ENCODE measurements at regions not wholly inside any gene's neighbourhood (a gene's known extent, or its start where the extent isn't known, plus 50 kb on each side); places are given as distances from the start of the nearest gene placed in this dataset.
A peak's percentile ranks its signal among the peaks of the same experiment; 100 is the strongest.

GRCh38 chr6:7673063-7673536 is 52.8 kb upstream of the BMP6 start:
- Mint-ChIP-seq H3K4me3 (peak overlapping the region; percentile 48), H3K9me3 (no peaks in the 10 kb centered on the region), H3K36me3 (ENCODE audit: low read depth) (no peaks in the 10 kb centered on the region), H3K27ac (no peak overlapping the region), H3K27me3 (ENCODE audit: low read depth, poor library complexity) (peaks cover 18% of the 10 kb centered on the region), H3K4me1 (peaks cover 34% of the 10 kb centered on the region)
- peak; percentile 26 for DNase-seq
- TF ChIP-seq CTCF (IDR thresholded peaks at IDR 0.05): no peak

GRCh38 chr6:7674291-7674690 is 51.6 kb upstream of the BMP6 start:
- Mint-ChIP-seq H3K27ac (no peak overlapping the region), H3K4me3 (no peak overlapping the region), H3K4me1 (peaks cover 34% of the 10 kb centered on the region), H3K27me3 (ENCODE audit: low read depth, poor library complexity) (peaks cover 22% of the 10 kb centered on the region), H3K36me3 (ENCODE audit: low read depth) (no peaks in the 10 kb centered on the region), H3K9me3 (no peaks in the 10 kb centered on the region)
- TF ChIP-seq CTCF (IDR thresholded peaks at IDR 0.05): no peak
- no peak for DNase-seq

GRCh38 chr6:7675353-7675945 is 50.5 kb upstream of the BMP6 start:
- no peak overlapping the region for H3K4me3 Mint-ChIP-seq
- no peaks in the 10 kb centered on the region for H3K9me3 Mint-ChIP-seq
- H3K4me1 Mint-ChIP-seq: peaks cover 44% of the 10 kb centered on the region
- H3K36me3 Mint-ChIP-seq (ENCODE audit: low read depth): no peaks in the 10 kb centered on the region
- no peak for TF ChIP-seq CTCF (IDR thresholded peaks at IDR 0.05)
- no peak for DNase-seq
- no peak overlapping the region for H3K27ac Mint-ChIP-seq
- H3K27me3 Mint-ChIP-seq (ENCODE audit: low read depth, poor library complexity): peaks cover 19% of the 10 kb centered on the region

Data from nephron progenitor cell (in vitro differentiated cells).